Stomach (tissue), 8 donors: ENCODE measurements at regions not wholly inside any gene's neighbourhood (a gene's known extent, or its start where the extent isn't known, plus 50 kb on each side); places are given as distances from the start of the nearest gene placed in this dataset.
"Not testable (repeated sequence)": the region's sequence is repeated elsewhere in the genome, so short reads cannot be mapped to it uniquely, and the experiment has no call there.

Experiments used
- DNase-seq, 2 donors: peaks; one replicate each; pipeline versions ENCODE4 v3.0.0 to v3.0.0-alpha.2; 2013 to 2019
- H3K27ac ChIP-seq, 5 donors: fragments of 200-600 bp in 4 of 5; sonication (generic) in 4 of 5; one replicate each; pipeline ENCODE4 v1.5.1; 2013 to 2019; ENCODE audit warnings: mild to moderate bottlenecking in 1 of 5, moderate library complexity in 1 of 5
- H3K27me3 ChIP-seq, 3 donors: fragments of 200-600 bp; sonication (generic); one replicate each; pipeline ENCODE4 v1.5.1; 2017 to 2019; ENCODE audit warnings: mixed run types in 1 of 3
- H3K36me3 ChIP-seq, 4 donors: fragments of 200-600 bp; sonication (generic); 1 replicate in 3 of 4; 2 replicates in 1 of 4; pipeline ENCODE4 v1.5.1; 2016 to 2019
- H3K4me1 ChIP-seq, 4 donors: fragments of 200-600 bp; sonication (generic); one replicate each; pipeline ENCODE4 v1.5.1; 2016 to 2019
- H3K4me3 ChIP-seq, 4 donors: fragments of 200-600 bp; sonication (generic) in 3 of 4; one replicate each; pipeline ENCODE4 v1.5.1; 2016 to 2019; ENCODE audit warnings: mild to moderate bottlenecking in 1 of 4
- H3K9me3 ChIP-seq, 4 donors: fragments of 200-600 bp; sonication (generic); one replicate each; pipeline ENCODE4 v1.5.1; 2016 to 2019
- WGBS, 5 donors: extraction: QIAGEN DNeasy Blood & Tissue Kit in 3 of 5; methylation state at CpG; one replicate each; pipeline versions ENCODE4 v1.1.5 to v1.1.7; 2013 to 2018; 5-methylcytosine and 5-hydroxymethylcytosine counted together
- intact Hi-C: fragments of 100-400 bp; cut with DNase I; formaldehyde crosslinking; loops from one replicate; pipeline ENCODE4 v1.15.1; 2023; ENCODE audit warnings: low total_unique reads
- donor health status: healthy with polysubstance abuse.
- donor health status: Bipolar disorder and iron deficiency.
- donor health status: healthy.

DNA sequence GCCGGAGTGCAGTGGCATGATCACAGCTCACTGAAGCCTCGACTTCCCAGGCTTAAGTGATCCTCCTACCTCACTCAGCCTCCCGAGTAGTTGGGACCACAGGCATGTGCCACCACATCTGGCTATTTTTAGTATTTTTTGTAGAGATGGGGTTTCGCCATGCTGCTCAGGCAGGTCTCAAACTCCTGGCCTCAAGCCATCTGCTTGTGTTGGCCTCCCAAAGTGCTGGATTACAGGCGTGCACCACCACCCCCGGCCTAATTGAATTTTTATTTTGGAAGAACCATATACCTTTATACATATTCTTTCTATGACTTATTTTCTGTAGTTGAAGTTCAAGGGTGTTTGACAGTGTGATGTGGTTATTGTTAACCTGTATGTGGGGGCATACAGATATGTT is 2885.9 kb downstream of the RPIA start:
- H3K9me3 ChIP-seq, H3K4me1 ChIP-seq, H3K36me3 ChIP-seq, H3K27me3 ChIP-seq, H3K4me3 ChIP-seq, DNase-seq, H3K27ac ChIP-seq, intact Hi-C loops: not testable (repeated sequence)
- 71 to 81% (median 72%) methylated on average over 6 of the region's 6 CpGs for WGBS, 5 donors

DNA sequence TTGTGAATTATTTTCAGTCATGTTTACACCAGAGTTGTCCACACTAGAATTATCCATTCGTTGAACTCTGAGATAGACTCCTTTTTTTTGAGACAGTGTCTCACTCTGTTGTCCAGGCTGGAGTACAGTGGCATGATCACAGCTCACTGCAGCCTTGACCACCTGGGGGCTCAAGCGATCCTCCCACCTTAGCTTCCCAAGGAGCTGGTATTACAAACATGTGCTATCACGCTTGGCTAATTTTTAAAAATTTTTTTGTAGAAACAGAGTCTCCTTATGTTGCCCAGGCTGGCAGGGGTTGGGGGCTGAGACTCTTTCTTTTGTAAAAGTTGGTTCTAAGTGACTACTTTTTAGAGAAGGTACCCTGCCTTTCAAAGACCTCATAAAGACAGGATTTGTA is 2887.2 kb downstream of the RPIA start:
- H3K36me3 ChIP-seq, H3K27ac ChIP-seq, DNase-seq, H3K4me3 ChIP-seq, H3K4me1 ChIP-seq, H3K27me3 ChIP-seq, H3K9me3 ChIP-seq, intact Hi-C loops: not testable (repeated sequence)
- WGBS, 5 donors, result 61 to 71% (median 64%) methylated on average over 3 of the region's 3 CpGs

DNA sequence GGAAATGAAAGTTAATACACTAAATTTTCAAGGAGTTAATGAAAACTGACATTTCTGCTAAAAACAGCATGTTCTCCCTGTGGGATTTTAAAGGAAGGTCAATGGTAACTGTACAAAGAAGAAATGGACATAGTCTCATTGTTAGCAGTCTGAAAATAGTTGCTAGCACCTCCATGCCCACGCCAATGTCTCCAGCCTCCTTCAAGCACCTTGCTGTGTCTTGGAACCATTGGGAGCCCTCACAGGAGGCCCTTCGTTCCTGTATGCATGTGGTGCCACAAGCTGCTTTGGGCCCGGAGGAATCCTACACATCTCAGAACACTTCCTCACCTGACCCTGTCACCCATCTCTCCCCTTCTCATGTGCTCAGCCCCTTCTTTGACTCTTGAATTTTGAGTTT is 2888.1 kb downstream of the RPIA start:
- DNase-seq, H3K4me1 ChIP-seq, H3K36me3 ChIP-seq, H3K27ac ChIP-seq, H3K4me3 ChIP-seq, intact Hi-C loops: not testable (repeated sequence)
- Histone ChIP-seq H3K9me3 (peaks cover 3 to 14% (median 9%) of the 10 kb centered on the region in 4 donors), H3K27me3 (peaks cover 0 to 10% (median 2%) of the 10 kb centered on the region in 3 donors)
- 65 to 77% (median 68%) methylated on average over 3 of the region's 3 CpGs for WGBS, 5 donors

DNA sequence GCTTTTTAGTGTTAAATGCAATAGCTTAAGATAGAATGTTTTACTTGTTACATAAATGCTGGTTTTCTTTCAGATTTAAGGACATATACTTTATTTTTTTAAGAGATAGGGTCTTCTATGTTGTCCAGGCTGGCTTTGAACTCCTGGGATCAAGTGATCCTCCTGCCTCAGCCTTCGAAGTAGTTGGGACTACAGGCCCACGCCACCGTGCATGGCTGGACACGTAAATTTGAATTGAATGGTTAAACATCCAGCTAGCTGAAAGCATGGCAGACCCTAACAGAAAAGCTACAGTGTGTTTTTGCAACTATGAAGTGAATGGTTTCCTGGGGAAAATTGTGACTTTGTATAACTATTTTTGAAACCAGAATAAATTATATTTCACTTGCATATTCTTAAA is 2888.6 kb downstream of the RPIA start:
- H3K36me3 ChIP-seq, intact Hi-C loops, H3K4me3 ChIP-seq, H3K27ac ChIP-seq, DNase-seq, H3K4me1 ChIP-seq: not testable (repeated sequence)
- WGBS, 5 donors, result 81 to 88% (median 83%) methylated on average over 4 of the region's 4 CpGs
- peaks cover 0 to 11% (median 2%) of the 10 kb centered on the region in 3 donors for H3K27me3 ChIP-seq
- H3K9me3 ChIP-seq, result peaks cover 3 to 19% (median 10%) of the 10 kb centered on the region in 4 donors

DNA sequence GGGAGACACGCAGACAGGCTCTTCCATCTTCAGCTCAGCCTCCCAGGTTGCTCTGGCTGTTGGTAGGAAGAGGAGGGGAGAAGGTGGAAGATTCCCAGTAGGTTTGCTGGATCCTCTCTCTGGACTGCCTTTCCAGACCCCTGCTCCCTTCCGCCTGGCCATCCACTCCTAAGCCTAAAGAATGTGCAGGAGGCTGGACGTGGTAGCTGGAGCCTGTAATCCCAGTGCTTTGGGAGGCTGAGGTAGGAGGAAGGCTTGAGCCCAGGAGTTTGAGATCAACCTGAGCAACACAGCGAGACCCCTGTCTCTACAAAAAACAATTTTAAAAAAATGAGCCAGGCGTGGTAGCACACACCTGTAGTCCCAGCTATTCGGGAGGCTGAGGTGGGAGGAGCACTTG is 2895.6 kb downstream of the RPIA start:
- WGBS, 5 donors, result 78 to 87% (median 83%) methylated on average over 6 of the region's 6 CpGs
- intact Hi-C loops, H3K36me3 ChIP-seq, H3K4me3 ChIP-seq, H3K27ac ChIP-seq, H3K4me1 ChIP-seq, DNase-seq: not testable (repeated sequence)
- Histone ChIP-seq H3K9me3 (peaks cover 3 to 39% (median 13%) of the 10 kb centered on the region in 4 donors), H3K27me3 (peaks cover 0 to 47% (median 12%) of the 10 kb centered on the region in 3 donors)

DNA sequence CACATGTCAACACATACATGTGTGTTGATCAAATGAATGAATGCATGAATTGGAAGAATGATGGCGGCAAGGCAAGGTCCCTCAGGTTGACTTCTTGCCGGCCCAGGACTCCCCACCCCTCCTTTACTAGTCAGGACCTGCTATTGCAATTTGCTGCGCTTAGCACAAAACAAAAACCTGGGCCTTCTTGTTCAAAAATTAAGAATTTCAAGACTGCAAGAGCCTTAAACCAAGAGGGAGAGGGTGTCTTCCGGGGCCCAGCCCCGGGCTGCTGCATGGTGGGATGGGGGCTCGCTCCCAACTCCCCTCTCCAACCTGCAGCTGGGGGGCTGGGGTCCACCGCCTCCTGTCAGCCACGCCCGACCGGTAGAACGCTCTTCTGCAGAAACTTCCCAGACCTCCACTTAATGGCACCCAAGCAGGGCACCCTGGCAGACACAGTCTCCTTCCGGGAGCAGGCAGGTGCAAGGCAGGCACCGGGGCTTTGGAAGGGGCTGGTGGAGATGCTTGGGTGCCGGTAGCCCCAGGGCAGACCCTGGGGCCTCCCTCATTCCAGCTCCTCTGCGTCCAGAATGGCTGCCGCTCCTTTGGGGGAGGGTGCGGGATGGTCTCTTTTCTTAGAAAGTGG is 2896.5 kb downstream of the RPIA start:
- H3K4me1 ChIP-seq, intact Hi-C loops, H3K36me3 ChIP-seq, H3K4me3 ChIP-seq, H3K27ac ChIP-seq, DNase-seq: not testable (repeated sequence)
- 87 to 93% (median 88%) methylated on average over 17 of the region's 17 CpGs for WGBS, 5 donors
- Histone ChIP-seq H3K9me3 (peaks cover 3 to 39% (median 13%) of the 10 kb centered on the region in 4 donors), H3K27me3 (peaks cover 0 to 52% (median 12%) of the 10 kb centered on the region in 3 donors)

DNA sequence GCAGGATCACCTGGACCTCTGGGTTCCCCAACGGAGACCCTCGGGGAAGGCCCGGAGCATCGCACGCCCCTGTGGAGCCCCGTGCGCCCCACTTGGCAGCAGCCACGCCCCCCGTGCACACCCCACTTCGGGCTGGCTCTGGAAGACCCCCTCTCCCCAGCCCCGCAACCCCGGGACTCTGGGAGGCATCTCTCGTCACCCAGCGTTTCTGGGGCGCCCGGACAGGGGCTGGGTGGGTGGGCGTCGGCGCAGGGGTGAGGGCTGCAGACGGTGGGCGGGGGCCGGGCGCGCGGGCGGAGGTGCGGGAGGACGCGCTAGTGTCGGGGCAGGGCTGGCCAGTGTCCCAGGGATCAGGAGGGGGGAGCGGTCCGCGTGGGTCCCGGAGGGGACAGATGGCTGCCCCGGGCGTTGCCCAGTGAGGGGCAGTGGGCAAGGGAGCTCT is 2897.3 kb downstream of the RPIA start:
- H3K4me3 ChIP-seq, intact Hi-C loops, H3K36me3 ChIP-seq, H3K27ac ChIP-seq, H3K4me1 ChIP-seq, DNase-seq: not testable (repeated sequence)
- peaks cover 0 to 55% (median 12%) of the 10 kb centered on the region in 3 donors for H3K27me3 ChIP-seq
- 72 to 89% (median 84%) methylated on average over 36 of the region's 36 CpGs for WGBS, 5 donors
- peaks cover 3 to 31% (median 10%) of the 10 kb centered on the region in 4 donors for H3K9me3 ChIP-seq

DNA sequence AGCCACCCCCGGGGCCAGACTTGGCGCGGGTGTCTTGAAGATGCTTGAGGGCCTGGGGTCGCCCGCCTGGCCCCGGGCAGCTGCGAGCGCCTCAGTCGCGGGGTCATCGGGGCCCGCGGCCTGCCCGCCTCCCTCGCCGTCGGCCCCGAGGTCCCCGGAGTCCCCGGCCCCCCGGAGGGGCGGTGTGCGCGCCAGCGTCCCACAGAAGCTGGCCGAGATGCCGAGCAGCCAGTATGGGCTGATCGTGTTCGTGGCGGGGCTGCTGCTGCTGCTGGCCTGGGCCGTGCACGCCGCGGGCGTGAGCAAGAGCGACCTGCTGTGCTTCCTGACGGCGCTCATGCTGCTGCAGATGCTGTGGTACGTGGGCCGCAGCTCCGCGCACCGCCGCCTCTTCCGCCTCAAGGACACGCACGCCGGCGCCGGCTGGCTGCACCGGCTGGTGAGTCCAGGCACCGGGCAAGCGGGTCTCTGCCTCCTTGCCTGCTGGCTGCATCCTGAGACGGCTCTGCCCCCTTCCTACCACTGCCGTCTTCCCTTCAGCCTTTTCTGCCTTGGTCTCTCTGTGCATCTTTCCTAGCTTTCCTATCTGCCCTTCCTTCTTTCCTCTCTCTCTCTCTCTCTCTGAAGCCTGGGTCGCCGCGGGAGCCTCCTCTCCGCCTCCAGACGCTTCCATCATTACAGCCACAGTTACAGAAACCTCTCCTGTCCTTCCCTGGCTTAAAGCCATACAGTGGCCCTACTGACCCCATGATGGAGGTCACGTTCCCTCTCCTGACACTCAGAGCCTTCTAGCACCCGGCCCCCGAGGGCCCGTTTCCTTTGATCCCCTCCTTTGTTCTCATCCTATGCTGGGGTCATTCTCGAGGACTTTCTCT is 2898.2 kb downstream of the RPIA start:
- H3K4me1 ChIP-seq, H3K4me3 ChIP-seq, H3K36me3 ChIP-seq, H3K27ac ChIP-seq, intact Hi-C loops: not testable (repeated sequence)
- peaks cover 0 to 58% (median 12%) of the 10 kb centered on the region in 3 donors for H3K27me3 ChIP-seq
- H3K9me3 ChIP-seq, result peaks cover 0 to 24% (median 5%) of the 10 kb centered on the region in 4 donors
- DNase-seq, result peak in 1 of 2 donors; percentile 3
- WGBS, 5 donors, result 13 to 35% (median 17%) methylated on average over 31 to 57 of the region's 65 CpGs

DNA sequence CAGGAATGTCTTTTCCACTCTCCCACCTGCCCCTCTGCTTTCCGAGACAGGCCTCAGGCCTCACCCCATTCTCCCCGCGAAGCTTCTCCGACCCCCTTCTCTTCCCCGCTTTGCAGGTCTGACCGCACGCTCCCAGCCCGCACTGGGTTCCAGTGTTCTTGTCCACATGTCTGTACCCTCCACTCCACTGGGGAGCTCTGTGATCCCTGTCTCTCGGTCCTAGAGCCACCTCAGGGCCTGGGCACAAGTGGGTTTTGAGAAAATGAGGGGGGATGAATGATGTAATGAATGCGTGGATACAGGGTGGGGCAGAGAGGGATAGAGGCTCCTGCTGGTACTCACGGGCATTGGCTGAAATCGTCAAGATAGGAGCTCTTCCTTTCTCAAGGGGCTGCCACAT is 2898.9 kb downstream of the RPIA start:
- H3K27ac ChIP-seq, H3K4me3 ChIP-seq, H3K36me3 ChIP-seq, DNase-seq, H3K4me1 ChIP-seq, intact Hi-C loops: not testable (repeated sequence)
- Histone ChIP-seq H3K9me3 (peaks cover 0 to 19% (median 6%) of the 10 kb centered on the region in 4 donors), H3K27me3 (peaks cover 0 to 61% (median 12%) of the 10 kb centered on the region in 3 donors)
- WGBS, 5 donors, result 82 to 91% (median 89%) methylated on average over 9 to 12 of the region's 12 CpGs

DNA sequence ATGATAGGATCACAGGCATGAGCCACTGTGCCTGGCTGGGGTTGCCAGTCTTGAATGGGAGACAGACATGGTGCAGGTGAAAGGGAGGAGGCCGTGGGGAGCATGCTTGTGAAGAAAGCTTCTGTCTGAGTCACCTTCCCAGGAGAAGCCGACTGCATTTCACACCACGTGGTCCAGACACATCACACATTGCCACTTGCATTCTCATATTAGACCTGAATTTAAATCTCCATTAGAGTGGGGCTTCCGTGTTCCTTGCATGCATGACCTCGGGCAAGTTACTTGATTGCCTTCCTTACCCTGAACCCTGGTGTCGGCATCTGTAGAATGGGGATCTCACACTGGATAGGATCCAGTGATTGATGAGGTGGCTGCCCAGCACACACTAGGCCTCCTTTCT is 2899.6 kb downstream of the RPIA start:
- H3K4me3 ChIP-seq, intact Hi-C loops, H3K27ac ChIP-seq, DNase-seq, H3K4me1 ChIP-seq, H3K36me3 ChIP-seq: not testable (repeated sequence)
- Histone ChIP-seq H3K27me3 (peaks cover 0 to 63% (median 12%) of the 10 kb centered on the region in 3 donors), H3K9me3 (peaks cover 0 to 19% (median 6%) of the 10 kb centered on the region in 4 donors)
- WGBS, 5 donors, result 80 to 86% (median 81%) methylated on average over 6 of the region's 6 CpGs

DNA sequence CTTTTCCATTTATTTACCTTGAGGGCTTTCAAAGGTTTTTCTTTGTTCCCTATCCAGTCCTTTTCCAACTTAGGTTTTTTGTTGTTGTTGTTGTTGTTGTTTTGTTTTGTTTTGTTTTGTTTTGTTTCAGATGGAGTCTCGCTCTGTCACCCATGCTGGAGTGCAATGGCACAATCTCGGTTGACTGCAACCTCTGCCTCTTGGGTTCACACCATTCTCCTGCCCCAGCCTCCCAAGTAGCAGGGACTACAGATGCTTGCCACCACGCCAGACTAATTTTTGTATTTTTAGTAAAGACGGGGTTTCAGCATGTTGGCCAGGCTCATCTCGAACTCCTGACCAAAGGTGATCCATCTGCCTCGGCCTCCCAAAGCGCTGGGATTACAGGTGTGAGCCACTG is 2906.0 kb downstream of the RPIA start:
- H3K4me3 ChIP-seq, H3K27ac ChIP-seq, H3K9me3 ChIP-seq, H3K4me1 ChIP-seq, intact Hi-C loops, H3K36me3 ChIP-seq, DNase-seq: not testable (repeated sequence)
- WGBS, 5 donors, result 72 to 84% (median 77%) methylated on average over 7 of the region's 7 CpGs
- peaks cover 0 to 20% (median 0%) of the 10 kb centered on the region in 3 donors for H3K27me3 ChIP-seq

DNA sequence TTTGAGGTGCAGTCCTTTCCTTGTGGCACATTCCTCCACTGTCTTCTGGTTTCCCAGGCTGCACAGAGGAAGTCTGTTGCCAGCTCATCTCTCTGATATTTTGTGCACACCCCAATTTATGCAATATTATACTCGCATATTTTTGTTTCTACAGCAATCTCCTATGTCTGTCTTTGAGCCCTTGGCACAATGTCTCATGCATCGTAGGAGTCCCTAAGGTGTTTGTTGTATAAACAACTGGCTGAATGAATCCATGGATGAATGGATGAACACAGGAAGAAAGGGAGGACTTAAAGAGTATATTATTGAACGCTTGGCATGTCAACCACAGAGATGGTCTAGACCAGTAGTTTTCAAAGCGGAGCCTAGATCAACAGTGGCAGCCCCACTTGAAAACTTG is 2907.0 kb downstream of the RPIA start:
- 83 to 89% (median 86%) methylated on average over 4 of the region's 4 CpGs for WGBS, 5 donors
- H3K4me1 ChIP-seq, H3K9me3 ChIP-seq, H3K4me3 ChIP-seq, H3K27ac ChIP-seq, DNase-seq, H3K36me3 ChIP-seq, intact Hi-C loops: not testable (repeated sequence)
- peaks cover 0 to 17% (median 0%) of the 10 kb centered on the region in 3 donors for H3K27me3 ChIP-seq
